OCI-LY7 (cell line): ENCODE measurements at regions not wholly inside any gene's neighbourhood (a gene's known extent, or its start where the extent isn't known, plus 50 kb on each side); places are given as distances from the start of the nearest gene placed in this dataset.
A peak's percentile ranks its signal among the peaks of the same experiment; 100 is the strongest.

Experiments used
- BruUV-seq: library from RNA; stranded (reverse); fragments of 400-500 nt; replicated peaks from 2 replicates; lab custom pipeline; 2021; lab: Mats Ljungman, UMichigan
- CTCF ChIA-PET: fragments of 300-600 bp; sonication (Branson Sonifier 250); formaldehyde crosslinking; loops from one replicate; lab custom pipeline; 2022; ENCODE audit warnings: antibody characterized with exemption; ENCODE audit not compliant: unreplicated experiment; lab: Charles Lee
- POLR2A ChIA-PET: fragments of 300-600 bp; sonication (Branson Sonifier 250); formaldehyde crosslinking; loops from one replicate; lab custom pipeline; 2022; ENCODE audit warnings: antibody characterized with exemption; lab: Charles Lee
- DNase-seq: peaks from one replicate; pipeline ENCODE4 v3.0.0-alpha.2; 2015; ENCODE audit warnings: low spot score
- H2AFZ ChIP-seq: fragments of 200-600 bp; sonication (generic), shearing (Covaris generic); 2 replicates; pipeline ENCODE4 v1.6.1; 2014; ENCODE audit warnings: mild to moderate bottlenecking, antibody characterized with exemption, low read length, moderate library complexity
- H3K27ac ChIP-seq: fragments of 200-600 bp; sonication (generic); 2 replicates; pipeline ENCODE4 v1.5.1; 2014; ENCODE audit warnings: mixed run types, low read depth, mild to moderate bottlenecking, moderate library complexity, low read length, inconsistent platforms; ENCODE audit not compliant: poor library complexity, severe bottlenecking
- H3K36me3 ChIP-seq: fragments of 200-600 bp; sonication (generic); 2 replicates; pipeline ENCODE4 v1.6.1; 2014; ENCODE audit warnings: mild to moderate bottlenecking, antibody characterized with exemption, low read length, moderate library complexity, mixed read lengths; ENCODE audit not compliant: insufficient read depth
- H3K4me1 ChIP-seq: fragments of 200-600 bp; sonication (generic); 2 replicates; pipeline ENCODE4 v1.5.1; 2014; ENCODE audit warnings: mild to moderate bottlenecking, low read length; ENCODE audit not compliant: insufficient read depth, poor library complexity, severe bottlenecking
- H3K4me2 ChIP-seq: fragments of 200-600 bp; sonication (generic); 2 replicates; pipeline ENCODE4 v1.6.1; 2014; ENCODE audit warnings: mild to moderate bottlenecking, low read length
- H3K4me3 ChIP-seq: fragments of 200-600 bp; sonication (generic); 2 replicates; pipeline ENCODE4 v1.5.1; 2014; ENCODE audit warnings: mild to moderate bottlenecking, low read depth, low read length; ENCODE audit not compliant: poor library complexity, severe bottlenecking
- H3K79me2 ChIP-seq: fragments of 200-600 bp; sonication (generic); 2 replicates; pipeline ENCODE4 v1.6.1; 2016; ENCODE audit warnings: low read depth, mild to moderate bottlenecking, low read length, moderate library complexity, mixed read lengths; ENCODE audit not compliant: insufficient read depth
- H3K9me2 ChIP-seq: fragments of 200-600 bp; sonication (generic); 2 replicates; pipeline ENCODE4 v1.6.1; 2016; ENCODE audit warnings: mild to moderate bottlenecking, low read length, mixed read lengths; ENCODE audit not compliant: insufficient read depth
- H3K9me3 ChIP-seq: fragments of 200-600 bp; sonication (generic); 2 replicates; pipeline ENCODE4 v1.6.1; 2014; ENCODE audit warnings: mild to moderate bottlenecking, mixed run types, low read length, mixed read lengths
- H4K20me1 ChIP-seq: fragments of 200-600 bp; sonication (generic); 2 replicates; pipeline ENCODE4 v1.6.1; 2014; ENCODE audit warnings: mild to moderate bottlenecking, antibody characterized with exemption, low read length, moderate library complexity, mixed read lengths; ENCODE audit not compliant: insufficient read depth
- EZH2phosphoT487 ChIP-seq: fragments of 200-600 bp; sonication (generic); IDR thresholded peaks from 2 replicates; pipeline ENCODE4 v1.6.1; 2018; ENCODE audit warnings: low read depth, borderline replicate concordance, mild to moderate bottlenecking, mixed run types, antibody characterized with exemption, low read length, moderate library complexity, mixed read lengths
- intact Hi-C: fragments of 100-400 bp; cut with micrococcal nuclease; formaldehyde crosslinking; loops from one replicate; pipeline ENCODE4 v1.10.0; 2022; ENCODE audit not compliant: unreplicated experiment
- TF ChIP-seq, protein P1 (sequence below): fragments of 200-600 bp; sonication (generic); conservative IDR thresholded peaks from 2 replicates; pipeline ENCODE4 v1.5.1; 2014; ENCODE audit warnings: mild to moderate bottlenecking, antibody characterized with exemption, low read length, moderate library complexity, mixed read lengths

DNA sequence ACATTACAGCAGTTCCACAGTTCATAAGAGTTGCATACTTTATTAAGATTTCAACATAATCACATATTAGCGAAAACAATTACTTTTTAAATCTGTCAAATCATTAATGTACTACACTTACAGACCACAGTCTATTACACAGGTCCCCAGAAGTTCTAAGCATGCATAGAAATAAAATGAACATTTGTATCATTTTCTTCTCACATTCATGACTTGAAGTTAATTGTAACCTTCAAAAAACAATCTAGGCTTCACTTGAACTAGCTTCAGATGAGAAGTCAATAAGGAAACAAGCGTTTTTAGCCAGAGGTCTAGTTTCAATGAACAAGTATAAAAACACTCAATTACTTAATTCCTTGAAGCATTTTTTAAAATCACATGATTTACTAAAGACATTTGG, 238.3 kb downstream of the HACE1 start:
- BruUV-seq = no TSS peak
- peak overlapping the region; percentile 42 for H3K4me2 ChIP-seq
- CTCF ChIA-PET = no interaction called here
- peak overlapping the region; percentile 80 for H2AFZ ChIP-seq
- peaks cover 32% of the 10 kb centered on the region for H3K4me1 ChIP-seq
- no peak for TF ChIP-seq EZH2phosphoT487
- TF ChIP-seq, protein P1, sequence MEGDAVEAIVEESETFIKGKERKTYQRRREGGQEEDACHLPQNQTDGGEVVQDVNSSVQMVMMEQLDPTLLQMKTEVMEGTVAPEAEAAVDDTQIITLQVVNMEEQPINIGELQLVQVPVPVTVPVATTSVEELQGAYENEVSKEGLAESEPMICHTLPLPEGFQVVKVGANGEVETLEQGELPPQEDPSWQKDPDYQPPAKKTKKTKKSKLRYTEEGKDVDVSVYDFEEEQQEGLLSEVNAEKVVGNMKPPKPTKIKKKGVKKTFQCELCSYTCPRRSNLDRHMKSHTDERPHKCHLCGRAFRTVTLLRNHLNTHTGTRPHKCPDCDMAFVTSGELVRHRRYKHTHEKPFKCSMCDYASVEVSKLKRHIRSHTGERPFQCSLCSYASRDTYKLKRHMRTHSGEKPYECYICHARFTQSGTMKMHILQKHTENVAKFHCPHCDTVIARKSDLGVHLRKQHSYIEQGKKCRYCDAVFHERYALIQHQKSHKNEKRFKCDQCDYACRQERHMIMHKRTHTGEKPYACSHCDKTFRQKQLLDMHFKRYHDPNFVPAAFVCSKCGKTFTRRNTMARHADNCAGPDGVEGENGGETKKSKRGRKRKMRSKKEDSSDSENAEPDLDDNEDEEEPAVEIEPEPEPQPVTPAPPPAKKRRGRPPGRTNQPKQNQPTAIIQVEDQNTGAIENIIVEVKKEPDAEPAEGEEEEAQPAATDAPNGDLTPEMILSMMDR = no peak
- H3K4me3 ChIP-seq = no peak overlapping the region
- H3K27ac ChIP-seq = no peak overlapping the region
- intact Hi-C loops = loop anchor here (5.0 kb wide), 1 partner anchor 151 kb away; no protein-coding TSS in a partner anchor
- no peaks in the 10 kb centered on the region for H3K36me3 ChIP-seq
- POLR2A ChIA-PET = interaction anchor here (0.7 to 2.0 kb wide), 2 partner anchors 18 to 26 kb away, joined by 3 to 7 read pairs; no protein-coding TSS in a partner anchor
- H3K9me3 ChIP-seq = no peaks in the 10 kb centered on the region
- DNase-seq = no peak
- no peaks in the 10 kb centered on the region for H3K79me2 ChIP-seq
- no peaks in the 10 kb centered on the region for H4K20me1 ChIP-seq
- H3K9me2 ChIP-seq = no peaks in the 10 kb centered on the region

DNA sequence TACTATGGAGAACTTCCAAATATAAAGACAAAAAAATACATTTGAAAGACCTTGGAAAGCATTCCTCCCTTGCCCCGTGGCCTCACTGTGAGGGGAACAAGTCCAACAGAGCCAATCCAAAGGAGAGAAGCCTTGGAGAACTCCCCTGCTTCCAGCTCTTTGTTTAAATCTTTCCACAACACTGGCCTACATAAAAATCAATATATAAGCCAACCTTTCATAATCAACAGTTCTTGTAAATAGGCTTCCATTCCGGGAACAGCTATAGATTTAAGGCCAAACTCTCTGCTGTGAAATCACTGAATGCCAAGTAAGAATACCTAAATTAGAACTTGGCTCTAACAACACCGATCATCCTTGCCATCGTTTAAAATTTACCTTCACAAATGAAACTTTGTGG, 242.1 kb downstream of the HACE1 start:
- BruUV-seq = no TSS peak
- no peak overlapping the region for H3K27ac ChIP-seq
- no peak for TF ChIP-seq EZH2phosphoT487
- TF ChIP-seq, protein P1 = no peak
- no peaks in the 10 kb centered on the region for H3K9me3 ChIP-seq
- H3K4me3 ChIP-seq = no peak overlapping the region
- H2AFZ ChIP-seq = peak overlapping the region; percentile 4; the same call in 1 of the 2 replicates
- no peaks in the 10 kb centered on the region for H3K79me2 ChIP-seq
- POLR2A ChIA-PET = interaction anchor here (0.7 to 1.7 kb wide), 5 partner anchors 11 to 1649 kb away, joined by 3 to 4 read pairs (median 4); no protein-coding TSS in a partner anchor
- H4K20me1 ChIP-seq = no peaks in the 10 kb centered on the region
- DNase-seq = no peak
- H3K4me2 ChIP-seq = no peak overlapping the region
- intact Hi-C loops = no loop called here
- H3K36me3 ChIP-seq = no peaks in the 10 kb centered on the region
- CTCF ChIA-PET = no interaction called here
- no peaks in the 10 kb centered on the region for H3K9me2 ChIP-seq
- peaks cover 18% of the 10 kb centered on the region for H3K4me1 ChIP-seq

DNA sequence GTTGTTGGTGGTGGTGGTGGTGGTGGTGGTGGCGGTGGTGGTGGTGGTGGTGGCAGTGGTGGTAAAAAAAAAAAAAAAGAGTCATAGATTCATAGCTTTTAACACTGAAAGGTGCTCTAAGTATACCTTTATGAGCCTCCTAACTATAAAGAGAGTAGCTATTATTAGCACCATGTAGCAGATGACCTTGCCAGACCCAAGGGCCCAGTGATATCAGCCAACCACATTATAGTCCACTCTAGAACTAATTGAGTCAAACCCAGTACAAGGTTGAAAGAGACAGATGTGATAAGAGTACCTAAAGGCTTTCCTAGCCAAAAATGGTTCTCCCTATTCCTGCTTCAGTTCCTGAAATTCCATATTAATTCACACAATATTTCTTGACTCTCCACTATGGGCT, 245.3 kb downstream of the HACE1 start:
- intact Hi-C loops = no loop called here
- no TSS peak for BruUV-seq
- ChIA-PET CTCF (no interaction called here), POLR2A (interaction anchor here (0.5 to 1.9 kb wide), 7 partner anchors 11 to 237 kb away, joined by 3 to 13 read pairs (median 4); no protein-coding TSS in a partner anchor)
- Histone ChIP-seq H3K27ac (no peak overlapping the region), H4K20me1 (no peaks in the 10 kb centered on the region), H3K4me2 (no peak overlapping the region), H2AFZ (no peak overlapping the region), H3K9me3 (no peaks in the 10 kb centered on the region), H3K9me2 (no peaks in the 10 kb centered on the region), H3K4me1 (no peaks in the 10 kb centered on the region), H3K4me3 (no peak overlapping the region), H3K36me3 (no peaks in the 10 kb centered on the region), H3K79me2 (no peaks in the 10 kb centered on the region)
- no peak for DNase-seq
- no peak for TF ChIP-seq EZH2phosphoT487
- TF ChIP-seq, protein P1 = no peak
